Sigmoid colon (tissue), 3 donors: ENCODE measurements at regions not wholly inside any gene's neighbourhood (a gene's known extent, or its start where the extent isn't known, plus 50 kb on each side); places are given as distances from the start of the nearest gene placed in this dataset.

Experiments
- POLR2A ChIP-seq, 2 donors: fragments of 450-650 bp; IDR thresholded peaks; one replicate each; pipeline ENCODE4 v1.6.1; 2016; ENCODE audit warnings: antibody characterized with exemption in 2 of 2, mild to moderate bottlenecking in 2 of 2, moderate library complexity in 2 of 2
- TF ChIP-seq, protein P1 (sequence below), 4 experiments: fragments of 450-650 bp in 3 of 4; fragments of 200-600 bp in 1 of 4; IDR thresholded peaks; one replicate each; pipeline ENCODE4 v1.5.1; 2016 to 2019; ENCODE audit warnings: antibody characterized with exemption in 4 of 4, mild to moderate bottlenecking in 3 of 4, moderate library complexity in 2 of 4

DNA sequence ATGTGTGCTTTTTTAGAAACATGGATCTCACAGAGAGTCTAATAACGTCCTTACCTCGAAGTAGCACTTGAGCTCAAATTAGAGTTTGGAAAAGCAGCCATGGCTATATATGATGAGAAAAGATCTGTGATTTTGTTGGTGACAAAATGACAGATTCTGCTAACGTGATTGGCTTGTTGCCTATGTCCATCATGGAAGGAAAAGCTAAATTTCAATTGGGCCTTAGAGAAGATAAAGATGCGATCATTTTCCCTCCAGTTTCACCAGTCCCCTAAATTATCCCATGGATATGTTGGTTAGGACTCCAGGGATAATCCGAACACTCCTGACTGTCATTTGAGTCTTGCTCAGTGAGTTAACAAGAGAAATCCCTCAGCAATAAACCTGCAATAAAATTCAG lies 175.8 kb downstream of the C16orf95 start:
- TF ChIP-seq, protein P1, sequence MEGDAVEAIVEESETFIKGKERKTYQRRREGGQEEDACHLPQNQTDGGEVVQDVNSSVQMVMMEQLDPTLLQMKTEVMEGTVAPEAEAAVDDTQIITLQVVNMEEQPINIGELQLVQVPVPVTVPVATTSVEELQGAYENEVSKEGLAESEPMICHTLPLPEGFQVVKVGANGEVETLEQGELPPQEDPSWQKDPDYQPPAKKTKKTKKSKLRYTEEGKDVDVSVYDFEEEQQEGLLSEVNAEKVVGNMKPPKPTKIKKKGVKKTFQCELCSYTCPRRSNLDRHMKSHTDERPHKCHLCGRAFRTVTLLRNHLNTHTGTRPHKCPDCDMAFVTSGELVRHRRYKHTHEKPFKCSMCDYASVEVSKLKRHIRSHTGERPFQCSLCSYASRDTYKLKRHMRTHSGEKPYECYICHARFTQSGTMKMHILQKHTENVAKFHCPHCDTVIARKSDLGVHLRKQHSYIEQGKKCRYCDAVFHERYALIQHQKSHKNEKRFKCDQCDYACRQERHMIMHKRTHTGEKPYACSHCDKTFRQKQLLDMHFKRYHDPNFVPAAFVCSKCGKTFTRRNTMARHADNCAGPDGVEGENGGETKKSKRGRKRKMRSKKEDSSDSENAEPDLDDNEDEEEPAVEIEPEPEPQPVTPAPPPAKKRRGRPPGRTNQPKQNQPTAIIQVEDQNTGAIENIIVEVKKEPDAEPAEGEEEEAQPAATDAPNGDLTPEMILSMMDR (IDR thresholded peaks at IDR 0.05): no peak
- TF ChIP-seq POLR2A (IDR thresholded peaks at IDR 0.05): no peak
